ENCODE measurements at regions not wholly inside any gene's neighbourhood (a gene's known extent, or its start where the extent isn't known, plus 50 kb on each side); places are given as distances from the start of the nearest gene placed in this dataset.

DNA sequence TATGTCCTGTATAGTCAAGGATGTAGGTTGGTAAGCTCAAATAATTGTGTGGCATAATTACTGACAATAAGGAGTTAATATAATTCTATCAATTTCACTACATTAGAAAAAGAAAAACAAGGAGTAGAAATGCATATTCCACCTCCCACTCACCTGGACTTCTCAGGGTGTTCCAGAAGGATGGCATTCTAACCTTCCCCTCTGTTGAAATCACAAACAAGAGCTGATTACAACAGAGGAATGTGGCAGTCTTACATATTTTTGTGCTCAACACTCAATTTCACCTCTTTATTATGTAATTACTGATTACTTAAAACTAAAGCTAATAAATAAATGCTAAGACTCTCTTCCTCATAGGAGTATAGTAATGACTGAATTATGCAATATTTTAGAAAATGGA, 745.3 kb downstream of the DTWD2 start:
- DNase-seq: no peak
- Histone ChIP-seq H3K4me1 (ENCODE audit: insufficient read depth, low read length) (no peaks in the 10 kb centered on the region), H3K79me2 (ENCODE audit: insufficient read depth, low read length) (no peaks in the 10 kb centered on the region), H2AFZ (ENCODE audit: low read length) (no peak overlapping the region), H2AK5ac (ENCODE audit: insufficient read length, low read length) (no peak overlapping the region), H3K4me2 (ENCODE audit: insufficient read depth, insufficient read length, low read length) (no peak overlapping the region), H2BK120ac (ENCODE audit: low read depth, low read length, poor library complexity, severe bottlenecking) (no peak overlapping the region), H2BK20ac (ENCODE audit: low read depth, low read length, poor library complexity, severe bottlenecking) (no peak overlapping the region), H3K18ac (ENCODE audit: insufficient read length, low read depth, low read length) (no peak overlapping the region), H3K9ac (ENCODE audit: extremely low read depth, insufficient read length, low read length) (no peak overlapping the region), H3K4ac (ENCODE audit: low read depth, low read length) (no peak overlapping the region), H3T11ph (ENCODE audit: low read length) (no peak overlapping the region), H3K56ac (ENCODE audit: insufficient read length, low read depth, low read length) (no peak overlapping the region), H4K20me1 (ENCODE audit: control insufficient read depth, insufficient read depth, insufficient read length) (no peaks in the 10 kb centered on the region), H2BK15ac (ENCODE audit: low read depth, low read length) (no peak overlapping the region), H3K14ac (ENCODE audit: insufficient read depth, low read length) (no peak overlapping the region), H2BK5ac (ENCODE audit: insufficient read length, low read length) (no peak overlapping the region), H3K79me1 (ENCODE audit: insufficient read depth, low read depth, low read length, poor library complexity, severe bottlenecking) (no peaks in the 10 kb centered on the region), H4K91ac (ENCODE audit: insufficient read length, low read depth, low read length) (no peak overlapping the region), H4K8ac (replicated peaks; ENCODE audit: insufficient read length, low read depth, low read length) (no peak overlapping the region), H3K9me3 (ENCODE audit: control insufficient read depth, low read depth, low read length) (no peaks in the 10 kb centered on the region), H3K23me2 (ENCODE audit: insufficient read length, low read depth, low read length, poor library complexity, severe bottlenecking) (no peaks in the 10 kb centered on the region), H3K27me3 (ENCODE audit: insufficient read depth, low read length) (no peaks in the 10 kb centered on the region), H2BK12ac (ENCODE audit: insufficient read length, low read depth, low read length) (no peak overlapping the region), H3K27ac (ENCODE audit: insufficient read length, low read depth, low read length) (no peak overlapping the region), H4K5ac (ENCODE audit: insufficient read length, low read depth, low read length) (no peak overlapping the region), H3K23ac (ENCODE audit: insufficient read length, low read depth, low read length) (no peak overlapping the region)
- Mint-ChIP-seq H3K27ac (no peak overlapping the region), H3K9me3 (peaks cover 0 to 2% of the 10 kb centered on the region in 2 experiments; a peak in 2 of 5 replicates), H3K4me3 (no peak overlapping the region), H3K27me3 (ENCODE audit: low read depth) (no peaks in the 10 kb centered on the region), H3K4me1 (peaks cover 3 to 6% of the 10 kb centered on the region in 2 experiments; a peak in 3 of 4 replicates), H3K36me3 (ENCODE audit: insufficient read depth in 1 of 3, low read depth in 3 of 3) (no peaks in the 10 kb centered on the region; a peak in 1 of 7 replicates)
- TF ChIP-seq, protein P1, sequence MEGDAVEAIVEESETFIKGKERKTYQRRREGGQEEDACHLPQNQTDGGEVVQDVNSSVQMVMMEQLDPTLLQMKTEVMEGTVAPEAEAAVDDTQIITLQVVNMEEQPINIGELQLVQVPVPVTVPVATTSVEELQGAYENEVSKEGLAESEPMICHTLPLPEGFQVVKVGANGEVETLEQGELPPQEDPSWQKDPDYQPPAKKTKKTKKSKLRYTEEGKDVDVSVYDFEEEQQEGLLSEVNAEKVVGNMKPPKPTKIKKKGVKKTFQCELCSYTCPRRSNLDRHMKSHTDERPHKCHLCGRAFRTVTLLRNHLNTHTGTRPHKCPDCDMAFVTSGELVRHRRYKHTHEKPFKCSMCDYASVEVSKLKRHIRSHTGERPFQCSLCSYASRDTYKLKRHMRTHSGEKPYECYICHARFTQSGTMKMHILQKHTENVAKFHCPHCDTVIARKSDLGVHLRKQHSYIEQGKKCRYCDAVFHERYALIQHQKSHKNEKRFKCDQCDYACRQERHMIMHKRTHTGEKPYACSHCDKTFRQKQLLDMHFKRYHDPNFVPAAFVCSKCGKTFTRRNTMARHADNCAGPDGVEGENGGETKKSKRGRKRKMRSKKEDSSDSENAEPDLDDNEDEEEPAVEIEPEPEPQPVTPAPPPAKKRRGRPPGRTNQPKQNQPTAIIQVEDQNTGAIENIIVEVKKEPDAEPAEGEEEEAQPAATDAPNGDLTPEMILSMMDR (conservative IDR thresholded peaks at IDR 0.05): no peak
